ENCODE measurements at regions not wholly inside any gene's neighbourhood (a gene's known extent, or its start where the extent isn't known, plus 50 kb on each side); places are given as distances from the start of the nearest gene placed in this dataset.

GRCh38 chr10:3353235-3353634 is 180.7 kb upstream of the PITRM1 start:
- TF ChIP-seq CTCF (IDR thresholded peaks at IDR 0.05) (no peak), POLR2A (IDR thresholded peaks at IDR 0.05) (no peak)
